ENCODE measurements at regions not wholly inside any gene's neighbourhood (a gene's known extent, or its start where the extent isn't known, plus 50 kb on each side); places are given as distances from the start of the nearest gene placed in this dataset.

DNA sequence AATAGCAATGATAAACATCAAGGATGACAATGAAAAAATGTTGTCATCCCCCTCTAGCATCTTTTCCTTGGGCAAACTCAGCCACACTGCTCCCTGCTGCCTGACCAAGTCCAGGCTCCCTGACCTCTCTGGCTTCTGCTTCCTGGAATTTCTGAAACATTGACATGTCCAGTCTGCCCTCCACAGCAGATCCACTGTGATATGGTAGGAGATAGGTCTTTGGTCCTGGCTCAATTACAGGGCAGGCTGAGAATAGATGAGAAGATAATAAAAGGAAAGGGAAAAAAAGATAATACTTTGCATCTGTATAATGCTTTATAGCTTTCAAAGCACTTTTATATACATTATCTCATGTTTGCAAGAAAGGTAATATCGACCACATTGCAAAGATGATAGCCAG, 417.7 kb downstream of the BUD13 start:
- TF ChIP-seq, protein P1, sequence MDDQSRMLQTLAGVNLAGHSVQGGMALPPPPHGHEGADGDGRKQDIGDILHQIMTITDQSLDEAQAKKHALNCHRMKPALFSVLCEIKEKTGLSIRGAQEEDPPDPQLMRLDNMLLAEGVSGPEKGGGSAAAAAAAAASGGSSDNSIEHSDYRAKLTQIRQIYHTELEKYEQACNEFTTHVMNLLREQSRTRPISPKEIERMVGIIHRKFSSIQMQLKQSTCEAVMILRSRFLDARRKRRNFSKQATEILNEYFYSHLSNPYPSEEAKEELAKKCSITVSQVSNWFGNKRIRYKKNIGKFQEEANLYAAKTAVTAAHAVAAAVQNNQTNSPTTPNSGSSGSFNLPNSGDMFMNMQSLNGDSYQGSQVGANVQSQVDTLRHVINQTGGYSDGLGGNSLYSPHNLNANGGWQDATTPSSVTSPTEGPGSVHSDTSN (IDR thresholded peaks at IDR 0.05), result no peak
- TF ChIP-seq BCL3 (IDR thresholded peaks at IDR 0.05), result no peak
- TF ChIP-seq EHF (CRISPR knock-in tag; IDR thresholded peaks at IDR 0.05), result no peak
- no peak for TF ChIP-seq NR3C1 (IDR thresholded peaks at IDR 0.05)
- TF ChIP-seq, protein P2, sequence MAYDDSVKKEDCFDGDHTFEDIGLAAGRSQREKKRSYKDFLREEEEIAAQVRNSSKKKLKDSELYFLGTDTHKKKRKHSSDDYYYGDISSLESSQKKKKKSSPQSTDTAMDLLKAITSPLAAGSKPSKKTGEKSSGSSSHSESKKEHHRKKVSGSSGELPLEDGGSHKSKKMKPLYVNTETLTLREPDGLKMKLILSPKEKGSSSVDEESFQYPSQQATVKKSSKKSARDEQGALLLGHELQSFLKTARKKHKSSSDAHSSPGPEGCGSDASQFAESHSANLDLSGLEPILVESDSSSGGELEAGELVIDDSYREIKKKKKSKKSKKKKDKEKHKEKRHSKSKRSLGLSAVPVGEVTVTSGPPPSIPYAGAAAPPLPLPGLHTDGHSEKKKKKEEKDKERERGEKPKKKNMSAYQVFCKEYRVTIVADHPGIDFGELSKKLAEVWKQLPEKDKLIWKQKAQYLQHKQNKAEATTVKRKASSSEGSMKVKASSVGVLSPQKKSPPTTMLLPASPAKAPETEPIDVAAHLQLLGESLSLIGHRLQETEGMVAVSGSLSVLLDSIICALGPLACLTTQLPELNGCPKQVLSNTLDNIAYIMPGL (CRISPR knock-in tag; IDR thresholded peaks at IDR 0.05; ENCODE audit: borderline replicate concordance), result no peak
- no peak for TF ChIP-seq MAFK (IDR thresholded peaks at IDR 0.05; ENCODE audit: partially characterized antibody)
- no peak for TF ChIP-seq KDM5A (IDR thresholded peaks at IDR 0.05)
- no peak for TF ChIP-seq TP53 (CRISPR knock-in tag; IDR thresholded peaks at IDR 0.05)
- TF ChIP-seq RARB (CRISPR knock-in tag; IDR thresholded peaks at IDR 0.05), result no peak
- TF ChIP-seq CTCF (IDR thresholded peaks at IDR 0.05), result no peak
- TF ChIP-seq HOXB5 (CRISPR knock-in tag; IDR thresholded peaks at IDR 0.05), result no peak
- ATAC-seq, result no peak

DNA sequence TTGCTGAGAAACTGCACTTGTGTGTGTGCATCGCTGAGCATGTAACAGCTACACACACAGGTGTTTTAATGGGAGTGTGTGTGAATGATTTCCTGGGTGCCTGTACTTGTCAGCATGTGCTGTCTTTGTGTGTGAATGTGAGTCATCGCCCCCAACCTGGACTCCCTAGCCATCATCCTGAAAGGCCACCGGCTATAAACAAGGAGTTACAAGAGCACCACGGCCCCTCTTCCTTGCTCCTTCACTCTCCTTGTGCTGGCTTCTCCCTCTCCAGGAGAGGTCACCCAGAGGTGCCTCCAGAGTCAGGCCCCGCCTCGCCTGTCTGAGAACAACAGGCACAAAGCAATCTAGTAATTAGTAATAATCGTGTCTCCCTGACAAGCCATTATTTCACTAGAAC, 419.2 kb downstream of the BUD13 start:
- H3K27ac ChIP-seq, result no peak overlapping the region
- 13% methylated on average over 3 of the region's 7 CpGs for WGBS (ENCODE audit: missing lambda C conversion rate)
- no peak overlapping the region for H3K4me2 ChIP-seq
- ChIA-PET CTCF (interaction anchor here (0.9 to 1.0 kb wide), 2 partner anchors 22 to 338 kb away, joined by 3 read pairs; no protein-coding TSS in a partner anchor), POLR2A (no interaction called here)
- DNase-seq (ENCODE audit: low read depth in 1 of 2, low spot score in 1 of 2) (no peak), ATAC-seq (no peak), FAIRE-seq (no peak)
- no peaks in the 10 kb centered on the region for H3K4me1 ChIP-seq
- TF ChIP-seq, protein P2 (CRISPR knock-in tag; IDR thresholded peaks at IDR 0.05; ENCODE audit: borderline replicate concordance), result no peak
- no peak for TF ChIP-seq RNF2 (IDR thresholded peaks at IDR 0.05; ENCODE audit: borderline replicate concordance, low read depth)
- TF ChIP-seq, protein P3, sequence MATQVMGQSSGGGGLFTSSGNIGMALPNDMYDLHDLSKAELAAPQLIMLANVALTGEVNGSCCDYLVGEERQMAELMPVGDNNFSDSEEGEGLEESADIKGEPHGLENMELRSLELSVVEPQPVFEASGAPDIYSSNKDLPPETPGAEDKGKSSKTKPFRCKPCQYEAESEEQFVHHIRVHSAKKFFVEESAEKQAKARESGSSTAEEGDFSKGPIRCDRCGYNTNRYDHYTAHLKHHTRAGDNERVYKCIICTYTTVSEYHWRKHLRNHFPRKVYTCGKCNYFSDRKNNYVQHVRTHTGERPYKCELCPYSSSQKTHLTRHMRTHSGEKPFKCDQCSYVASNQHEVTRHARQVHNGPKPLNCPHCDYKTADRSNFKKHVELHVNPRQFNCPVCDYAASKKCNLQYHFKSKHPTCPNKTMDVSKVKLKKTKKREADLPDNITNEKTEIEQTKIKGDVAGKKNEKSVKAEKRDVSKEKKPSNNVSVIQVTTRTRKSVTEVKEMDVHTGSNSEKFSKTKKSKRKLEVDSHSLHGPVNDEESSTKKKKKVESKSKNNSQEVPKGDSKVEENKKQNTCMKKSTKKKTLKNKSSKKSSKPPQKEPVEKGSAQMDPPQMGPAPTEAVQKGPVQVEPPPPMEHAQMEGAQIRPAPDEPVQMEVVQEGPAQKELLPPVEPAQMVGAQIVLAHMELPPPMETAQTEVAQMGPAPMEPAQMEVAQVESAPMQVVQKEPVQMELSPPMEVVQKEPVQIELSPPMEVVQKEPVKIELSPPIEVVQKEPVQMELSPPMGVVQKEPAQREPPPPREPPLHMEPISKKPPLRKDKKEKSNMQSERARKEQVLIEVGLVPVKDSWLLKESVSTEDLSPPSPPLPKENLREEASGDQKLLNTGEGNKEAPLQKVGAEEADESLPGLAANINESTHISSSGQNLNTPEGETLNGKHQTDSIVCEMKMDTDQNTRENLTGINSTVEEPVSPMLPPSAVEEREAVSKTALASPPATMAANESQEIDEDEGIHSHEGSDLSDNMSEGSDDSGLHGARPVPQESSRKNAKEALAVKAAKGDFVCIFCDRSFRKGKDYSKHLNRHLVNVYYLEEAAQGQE (IDR thresholded peaks at IDR 0.05), result no peak
- no peak for TF ChIP-seq RAD21 (conservative IDR thresholded peaks at IDR 0.05 in 1 of 2, IDR thresholded peaks at IDR 0.05 in 1 of 2)
- no peak for TF ChIP-seq RFX5 (IDR thresholded peaks at IDR 0.05)
- no peak for TF ChIP-seq GATA3 (IDR thresholded peaks at IDR 0.05; ENCODE audit: borderline replicate concordance)
- no peak for TF ChIP-seq CHD2 (IDR thresholded peaks at IDR 0.05; ENCODE audit: low read length, partially characterized antibody)
- TF ChIP-seq MAZ (IDR thresholded peaks at IDR 0.05; ENCODE audit: borderline replicate concordance, low read depth, low read length), result no peak
- TF ChIP-seq FOSL2 (IDR thresholded peaks at IDR 0.05), result no peak
- TF ChIP-seq FOSL2 (CRISPR knock-in tag; IDR thresholded peaks at IDR 0.05), result no peak
- TF ChIP-seq PHF8 (IDR thresholded peaks at IDR 0.05; ENCODE audit: borderline replicate concordance, low read depth), result no peak
- no peak for TF ChIP-seq HOXA7 (CRISPR knock-in tag; IDR thresholded peaks at IDR 0.05)
- TF ChIP-seq RARB (CRISPR knock-in tag; IDR thresholded peaks at IDR 0.05), result no peak
- TF ChIP-seq TP53 (CRISPR knock-in tag; IDR thresholded peaks at IDR 0.05), result no peak
- H3K4me3 ChIP-seq, result no peak overlapping the region
- H3K9me3 ChIP-seq, result no peaks in the 10 kb centered on the region

More for the DNA sequence above, 417.7 kb downstream of the BUD13 start:
- Histone ChIP-seq H3K4me1 (no peaks in the 10 kb centered on the region), H3K27ac (no peak overlapping the region), H3K9me3 (no peaks in the 10 kb centered on the region), H3K4me3 (no peak overlapping the region), H3K4me2 (no peak overlapping the region)
- POLR2A ChIA-PET, result no interaction called here
- CTCF ChIA-PET, result no interaction called here
- DNase-seq (ENCODE audit: low read depth in 1 of 2, low spot score in 1 of 2), result no peak
- WGBS (ENCODE audit: missing lambda C conversion rate), result 13% methylated on average over 1 of the region's 1 CpG
- no peak for FAIRE-seq
